ENCODE measurements at regions not wholly inside any gene's neighbourhood (a gene's known extent, or its start where the extent isn't known, plus 50 kb on each side); places are given as distances from the start of the nearest gene placed in this dataset.

DNA sequence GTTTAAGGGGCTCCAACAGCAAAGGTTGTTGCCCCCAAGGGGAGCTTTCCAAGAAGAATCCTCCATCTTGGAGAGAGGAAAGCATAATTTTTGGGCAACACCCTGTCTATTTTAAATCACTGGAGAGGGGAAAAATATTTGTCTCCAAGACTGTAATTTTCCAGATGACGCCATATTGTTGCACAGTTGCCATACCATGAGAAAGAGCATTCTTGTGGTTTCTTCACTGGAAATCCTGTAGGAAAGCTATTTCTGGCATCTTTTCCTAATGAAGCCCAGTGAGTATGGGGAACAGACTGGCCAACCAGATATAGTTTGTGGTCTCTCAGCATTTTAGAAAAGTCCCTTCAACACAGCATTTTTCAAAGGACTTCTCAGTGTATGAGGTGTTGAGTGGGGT is 88.1 kb upstream of the MANSC4 start:
- no peak for TF ChIP-seq GATA2 (IDR thresholded peaks at IDR 0.05; ENCODE audit: low read depth, low read length)
- TF ChIP-seq GATA3 (IDR thresholded peaks at IDR 0.05; ENCODE audit: low read depth, low read length), result no peak
